Coronary artery (tissue), 2 donors: ENCODE measurements at regions not wholly inside any gene's neighbourhood (a gene's known extent, or its start where the extent isn't known, plus 50 kb on each side); places are given as distances from the start of the nearest gene placed in this dataset.

Source experiments
- DNase-seq: peaks from one replicate; pipeline ENCODE4 v3.0.0-alpha.2; 2017; ENCODE audit warnings: low spot score
- H3K27ac ChIP-seq, 2 donors: fragments of 200-600 bp; sonication (generic); one replicate each; pipeline ENCODE4 v1.5.1; 2016 to 2019
- H3K4me3 ChIP-seq: fragments of 200-600 bp; sonication (generic); 2 replicates; pipeline ENCODE4 v1.5.1; 2016; ENCODE audit warnings: mild to moderate bottlenecking, moderate library complexity
- CTCF ChIP-seq: fragments of 200-600 bp; sonication (generic); IDR thresholded peaks from one replicate; pipeline ENCODE4 v1.5.1; 2019; ENCODE audit warnings: antibody characterized with exemption

DNA sequence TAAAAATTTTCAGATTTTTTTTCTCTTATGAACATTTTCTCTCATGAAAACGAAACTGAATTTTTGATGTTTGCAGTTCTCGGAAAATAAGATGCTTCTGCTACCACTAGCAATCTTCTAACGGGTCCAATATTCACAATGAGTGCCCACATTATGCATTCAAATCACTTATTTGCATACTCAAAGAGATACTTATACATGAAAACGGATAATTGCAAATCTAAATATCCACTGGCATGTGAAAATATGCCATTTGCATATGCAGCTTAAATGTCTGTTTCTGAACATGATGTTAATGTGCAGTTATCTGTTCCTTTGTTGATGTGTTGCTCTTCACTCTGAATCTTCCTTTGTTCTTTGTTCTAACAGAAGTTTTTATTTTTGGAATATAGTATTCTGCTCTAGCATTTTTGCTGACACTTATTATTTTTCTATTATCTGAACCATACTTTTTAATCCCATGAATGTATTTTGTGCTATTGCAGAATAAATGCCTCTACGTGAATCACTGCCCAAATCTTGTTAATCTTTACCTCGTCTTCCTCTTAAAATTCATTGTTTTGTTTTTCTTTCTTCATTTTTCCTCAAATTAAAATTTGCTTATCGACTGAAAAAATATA lies 259.4 kb upstream of the BRINP3 start:
- TF ChIP-seq CTCF: no peak
- no peak overlapping the region for H3K4me3 ChIP-seq
- no peak for DNase-seq

GRCh38 chr1:190738317-190738716 lies 260.7 kb upstream of the BRINP3 start:
- Histone ChIP-seq H3K27ac (no peak overlapping the region), H3K4me3 (no peak overlapping the region)
- no peak for DNase-seq
- TF ChIP-seq CTCF: no peak

More for the DNA sequence above, 259.4 kb upstream of the BRINP3 start:
- H3K27ac ChIP-seq: no peak overlapping the region

DNA sequence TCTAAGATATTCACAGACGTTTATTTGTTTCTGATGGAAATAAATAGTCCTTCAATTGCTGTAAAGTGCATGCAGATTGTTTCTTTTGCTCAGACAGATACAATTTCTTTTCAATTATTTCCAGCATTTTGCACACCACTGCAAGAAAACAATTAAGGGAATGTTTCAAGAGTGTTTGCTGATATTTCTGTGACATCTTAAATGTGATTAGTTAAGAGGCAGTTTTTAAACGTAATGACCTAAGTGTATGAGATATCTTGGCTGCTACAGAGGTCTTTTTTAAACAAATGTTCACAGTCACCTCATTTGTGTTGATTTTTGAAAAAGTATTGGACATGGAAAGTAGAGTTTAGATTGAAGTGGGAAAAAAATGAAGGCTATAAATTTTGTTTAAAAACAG lies 262.3 kb upstream of the BRINP3 start:
- Histone ChIP-seq H3K27ac (no peak overlapping the region), H3K4me3 (no peak overlapping the region)
- no peak for TF ChIP-seq CTCF
- no peak for DNase-seq

GRCh38 chr1:190747704-190748103 lies 270.0 kb upstream of the BRINP3 start:
- no peak for DNase-seq
- no peak for TF ChIP-seq CTCF
- Histone ChIP-seq H3K27ac (no peak overlapping the region), H3K4me3 (no peak overlapping the region)

- TF ChIP-seq CTCF: no peak
- H3K27ac ChIP-seq: no peak overlapping the region
- DNase-seq: no peak
- H3K4me3 ChIP-seq: no peak overlapping the region
These were observed 274.5 kb upstream of the BRINP3 start for GRCh38 chr1:190752131-190752530.

GRCh38 chr1:190754666-190755065 lies 277.0 kb upstream of the BRINP3 start:
- TF ChIP-seq CTCF: no peak
- no peak overlapping the region for H3K4me3 ChIP-seq
- DNase-seq: no peak
- H3K27ac ChIP-seq: no peak overlapping the region

GRCh38 chr1:190759807-190760206 lies 282.1 kb upstream of the BRINP3 start:
- no peak for DNase-seq
- H3K27ac ChIP-seq: no peak overlapping the region
- TF ChIP-seq CTCF: no peak
- no peak overlapping the region for H3K4me3 ChIP-seq
